PC-3 (cell line): ENCODE measurements at regions not wholly inside any gene's neighbourhood (a gene's known extent, or its start where the extent isn't known, plus 50 kb on each side); places are given as distances from the start of the nearest gene placed in this dataset.

ENCODE experiments used
- ATAC-seq: fragments of 200-7000 bp; cut with Tn5 transposase; 2 replicates; pipeline ENCODE4 v1.9.1; 2020; ENCODE audit warnings: mild to moderate bottlenecking, moderate library complexity
- BruUV-seq: library from RNA; stranded (reverse); fragments of 400-500 nt; replicated peaks from 2 replicates; lab custom pipeline; 2021; lab: Mats Ljungman, UMichigan
- CTCF ChIA-PET: fragments of 300-600 bp; sonication (Branson Sonifier 250); formaldehyde crosslinking; loops from one replicate; lab custom pipeline; 2022; ENCODE audit warnings: antibody characterized with exemption; lab: Charles Lee
- POLR2A ChIA-PET: fragments of 300-600 bp; sonication (Branson Sonifier 250); formaldehyde crosslinking; loops from one replicate; lab custom pipeline; 2022; ENCODE audit warnings: antibody characterized with exemption; ENCODE audit not compliant: unreplicated experiment; lab: Charles Lee
- DNase-seq: peaks from one replicate; pipeline ENCODE4 v3.0.0-alpha.2; 2015
- H2AFZ ChIP-seq: fragments of 300-600 bp; sonication (generic); 2 replicates; pipeline ENCODE4 v1.6.0; 2016; ENCODE audit warnings: antibody characterized with exemption, low read length
- H3F3A ChIP-seq: fragments of 300-600 bp; sonication (generic); one replicate; pipeline ENCODE4 v1.6.0; 2017; ENCODE audit warnings: antibody characterized with exemption, low read length, control low read depth, mild to moderate bottlenecking; ENCODE audit not compliant: unreplicated experiment
- H3K27ac ChIP-seq: fragments of 300-600 bp; sonication (generic); 2 replicates; pipeline ENCODE4 v1.5.1; 2016; ENCODE audit warnings: mild to moderate bottlenecking, low read length
- H3K27me3 ChIP-seq: fragments of 300-600 bp; sonication (generic); 2 replicates; pipeline ENCODE4 v1.6.1; 2016; ENCODE audit warnings: low read length, mixed read lengths
- H3K36me3 ChIP-seq: fragments of 300-600 bp; sonication (generic); 2 replicates; pipeline ENCODE4 v1.6.1; 2016; ENCODE audit warnings: low read depth, mixed run types, low read length, mixed read lengths
- H3K4me1 ChIP-seq: fragments of 300-600 bp; sonication (generic); 2 replicates; pipeline ENCODE4 v1.5.1; 2016; ENCODE audit warnings: low read length; ENCODE audit not compliant: insufficient read depth
- H3K4me2 ChIP-seq: fragments of 300-600 bp; sonication (generic); 2 replicates; pipeline ENCODE4 v1.6.0; 2016; ENCODE audit warnings: low read length
- H3K4me3 ChIP-seq: fragments of 300-600 bp; sonication (generic); 2 replicates; pipeline ENCODE4 v1.5.1; 2016; ENCODE audit warnings: mild to moderate bottlenecking, low read length, mixed read lengths
- H3K79me2 ChIP-seq: fragments of 300-600 bp; sonication (generic); 2 replicates; pipeline ENCODE4 v1.6.1; 2017; ENCODE audit warnings: low read length, mixed read lengths
- H3K9ac ChIP-seq: fragments of 300-600 bp; sonication (generic); 2 replicates; pipeline ENCODE4 v1.6.0; 2016; ENCODE audit warnings: mild to moderate bottlenecking, low read length
- H3K9me2 ChIP-seq: fragments of 300-600 bp; sonication (generic); replicated peaks from 2 replicates; pipeline ENCODE4 v1.6.1; 2016; ENCODE audit warnings: mixed run types, low read length, mixed read lengths
- H3K9me3 ChIP-seq: fragments of 300-600 bp; sonication (generic); 2 replicates; pipeline ENCODE4 v1.6.1; 2016; ENCODE audit warnings: low read length, mixed read lengths
- H4K20me1 ChIP-seq: fragments of 300-600 bp; sonication (generic); 2 replicates; pipeline ENCODE4 v1.6.1; 2016; ENCODE audit warnings: low read length, mixed read lengths
- CTCF ChIP-seq: fragments of 300-600 bp; sonication (generic); conservative IDR thresholded peaks from 2 replicates; pipeline ENCODE4 v1.5.1; 2017; ENCODE audit warnings: antibody characterized with exemption, low read depth, mild to moderate bottlenecking, low read length
- EZH2 ChIP-seq: fragments of 300-600 bp; sonication (generic); IDR thresholded peaks from one replicate; pipeline ENCODE4 v1.6.1; 2017; ENCODE audit warnings: antibody characterized with exemption, mild to moderate bottlenecking, low read length; ENCODE audit not compliant: unreplicated experiment
- EZH2phosphoT487 ChIP-seq: fragments of 300-600 bp; sonication (generic); IDR thresholded peaks from 2 replicates; pipeline ENCODE4 v1.6.1; 2018; ENCODE audit warnings: mild to moderate bottlenecking, antibody characterized with exemption, low read length, borderline replicate concordance
- intact Hi-C: fragments of 100-400 bp; cut with micrococcal nuclease; formaldehyde crosslinking; loops from 2 replicates; pipeline ENCODE4 v1.9.0; 2023

- H3K79me2 ChIP-seq: no peaks in the 10 kb centered on the region
- H3K27ac ChIP-seq: no peak overlapping the region
- H3K9me3 ChIP-seq: no peaks in the 10 kb centered on the region
- intact Hi-C loops: no loop called here
- ChIA-PET POLR2A (no interaction called here), CTCF (no interaction called here)
- TF ChIP-seq EZH2phosphoT487: no peak
- no peak for TF ChIP-seq CTCF
- no peak for TF ChIP-seq EZH2
- H3K4me3 ChIP-seq: no peak overlapping the region
- no peak for ATAC-seq
- H4K20me1 ChIP-seq: no peaks in the 10 kb centered on the region
- H3K36me3 ChIP-seq: no peaks in the 10 kb centered on the region
- no peaks in the 10 kb centered on the region for H3K4me1 ChIP-seq
- no peak overlapping the region for H3K9ac ChIP-seq
- H3K27me3 ChIP-seq: no peaks in the 10 kb centered on the region
- H3K9me2 ChIP-seq: no peaks in the 10 kb centered on the region
- DNase-seq: no peak
- BruUV-seq: no TSS peak
- no peaks in the 10 kb centered on the region for H3F3A ChIP-seq
- no peak overlapping the region for H3K4me2 ChIP-seq
- no peak overlapping the region for H2AFZ ChIP-seq
Measured at GRCh38 chr2:40896358-40896757, 444.5 kb upstream of the SLC8A1 start.

- Histone ChIP-seq H3K9me2 (no peaks in the 10 kb centered on the region), H3K79me2 (no peaks in the 10 kb centered on the region), H3K36me3 (no peaks in the 10 kb centered on the region), H3K9ac (no peak overlapping the region), H3K4me1 (no peaks in the 10 kb centered on the region), H3K27me3 (no peaks in the 10 kb centered on the region), H3K4me2 (no peak overlapping the region), H2AFZ (no peak overlapping the region), H3F3A (no peaks in the 10 kb centered on the region), H4K20me1 (no peaks in the 10 kb centered on the region), H3K4me3 (no peak overlapping the region), H3K9me3 (no peaks in the 10 kb centered on the region), H3K27ac (no peak overlapping the region)
- POLR2A ChIA-PET: no interaction called here
- no peak for ATAC-seq
- TF ChIP-seq CTCF (no peak), EZH2phosphoT487 (no peak), EZH2 (no peak)
- DNase-seq: no peak
- intact Hi-C loops: no loop called here
- no TSS peak for BruUV-seq
- CTCF ChIA-PET: no interaction called here
Measured at GRCh38 chr2:40914666-40915065, 462.8 kb upstream of the SLC8A1 start.

- Histone ChIP-seq H3K9ac (no peak overlapping the region), H3F3A (no peaks in the 10 kb centered on the region), H4K20me1 (no peaks in the 10 kb centered on the region), H3K4me1 (no peaks in the 10 kb centered on the region), H3K79me2 (no peaks in the 10 kb centered on the region), H3K9me3 (no peaks in the 10 kb centered on the region), H3K36me3 (no peaks in the 10 kb centered on the region), H3K4me2 (no peak overlapping the region), H3K27me3 (no peaks in the 10 kb centered on the region), H3K4me3 (no peak overlapping the region), H3K27ac (no peak overlapping the region), H3K9me2 (no peaks in the 10 kb centered on the region), H2AFZ (no peak overlapping the region)
- no peak for TF ChIP-seq CTCF
- no peak for TF ChIP-seq EZH2phosphoT487
- no peak for TF ChIP-seq EZH2
- DNase-seq (no peak), ATAC-seq (no peak)
- intact Hi-C loops: no loop called here
- ChIA-PET CTCF (interaction anchor here (0.6 kb wide), 1 partner anchor 1002 kb away, joined by 3 read pairs; no protein-coding TSS in a partner anchor), POLR2A (no interaction called here)
- no TSS peak for BruUV-seq
Measured at GRCh38 chr2:40915651-40916050, 463.8 kb upstream of the SLC8A1 start.
